ENCODE measurements at regions not wholly inside any gene's neighbourhood (a gene's known extent, or its start where the extent isn't known, plus 50 kb on each side); places are given as distances from the start of the nearest gene placed in this dataset.

DNA sequence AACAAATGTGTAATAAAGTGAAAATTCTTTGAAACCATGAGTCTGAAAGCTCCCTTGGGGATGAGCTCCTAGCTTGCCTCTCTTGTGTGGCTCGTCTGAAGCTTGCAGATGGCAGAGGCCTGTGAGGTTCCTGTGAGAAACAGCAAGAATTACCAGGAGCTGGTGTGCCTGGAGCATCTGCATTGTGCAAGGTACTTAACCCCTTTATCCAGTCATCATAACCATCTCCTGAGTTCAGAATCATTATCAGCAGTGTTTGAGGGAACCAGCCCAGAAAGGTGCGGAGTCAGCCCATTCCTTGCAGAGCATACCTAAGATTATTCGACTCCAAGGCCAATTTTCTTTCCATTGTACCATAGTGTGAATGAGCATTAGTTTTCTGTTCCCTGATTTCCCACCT, 51.7 kb upstream of the TRA2B start:
- no peak for TF ChIP-seq SIN3A (IDR thresholded peaks at IDR 0.05; ENCODE audit: low read depth, low read length)
- TF ChIP-seq MXI1 (IDR thresholded peaks at IDR 0.05; ENCODE audit: low read depth, low read length): no peak
- TF ChIP-seq, protein P1, sequence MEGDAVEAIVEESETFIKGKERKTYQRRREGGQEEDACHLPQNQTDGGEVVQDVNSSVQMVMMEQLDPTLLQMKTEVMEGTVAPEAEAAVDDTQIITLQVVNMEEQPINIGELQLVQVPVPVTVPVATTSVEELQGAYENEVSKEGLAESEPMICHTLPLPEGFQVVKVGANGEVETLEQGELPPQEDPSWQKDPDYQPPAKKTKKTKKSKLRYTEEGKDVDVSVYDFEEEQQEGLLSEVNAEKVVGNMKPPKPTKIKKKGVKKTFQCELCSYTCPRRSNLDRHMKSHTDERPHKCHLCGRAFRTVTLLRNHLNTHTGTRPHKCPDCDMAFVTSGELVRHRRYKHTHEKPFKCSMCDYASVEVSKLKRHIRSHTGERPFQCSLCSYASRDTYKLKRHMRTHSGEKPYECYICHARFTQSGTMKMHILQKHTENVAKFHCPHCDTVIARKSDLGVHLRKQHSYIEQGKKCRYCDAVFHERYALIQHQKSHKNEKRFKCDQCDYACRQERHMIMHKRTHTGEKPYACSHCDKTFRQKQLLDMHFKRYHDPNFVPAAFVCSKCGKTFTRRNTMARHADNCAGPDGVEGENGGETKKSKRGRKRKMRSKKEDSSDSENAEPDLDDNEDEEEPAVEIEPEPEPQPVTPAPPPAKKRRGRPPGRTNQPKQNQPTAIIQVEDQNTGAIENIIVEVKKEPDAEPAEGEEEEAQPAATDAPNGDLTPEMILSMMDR (IDR thresholded peaks at IDR 0.05 in 2 of 3, conservative IDR thresholded peaks at IDR 0.05 in 1 of 3; ENCODE audit: control insufficient read depth in 2 of 3, extremely low read depth in 1 of 3, insufficient read depth in 1 of 3, low read depth in 3 of 3, low read length in 3 of 3): no peak
- TF ChIP-seq PAX5 (IDR thresholded peaks at IDR 0.05; ENCODE audit: borderline replicate concordance, low read depth, low read length): no peak
- no peak for TF ChIP-seq ZBED1 (IDR thresholded peaks at IDR 0.05; ENCODE audit: borderline replicate concordance)
- no peak for TF ChIP-seq CREB1 (IDR thresholded peaks at IDR 0.05; ENCODE audit: low read depth)
- no peak for TF ChIP-seq SREBF1 (IDR thresholded peaks at IDR 0.05; ENCODE audit: low read length)
- no peak for TF ChIP-seq POLR2A (IDR thresholded peaks at IDR 0.05; ENCODE audit: low read depth, low read length)
- no peak for TF ChIP-seq EZH2 (IDR thresholded peaks at IDR 0.05; ENCODE audit: borderline replicate concordance, control insufficient read depth, low read depth, low read length)
- TF ChIP-seq, protein P2, sequence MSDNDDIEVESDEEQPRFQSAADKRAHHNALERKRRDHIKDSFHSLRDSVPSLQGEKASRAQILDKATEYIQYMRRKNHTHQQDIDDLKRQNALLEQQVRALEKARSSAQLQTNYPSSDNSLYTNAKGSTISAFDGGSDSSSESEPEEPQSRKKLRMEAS (IDR thresholded peaks at IDR 0.05; ENCODE audit: low read depth, low read length): no peak
- no peak for TF ChIP-seq CHD2 (IDR thresholded peaks at IDR 0.05; ENCODE audit: borderline replicate concordance, low read depth, low read length)
- no peak for TF ChIP-seq POLR2AphosphoS5 (IDR thresholded peaks at IDR 0.05; ENCODE audit: low read length)
- TF ChIP-seq CEBPB (IDR thresholded peaks at IDR 0.05; ENCODE audit: borderline replicate concordance in 1 of 2, low read depth in 2 of 2, low read length in 2 of 2): no peak
- TF ChIP-seq TCF7 (IDR thresholded peaks at IDR 0.05; ENCODE audit: borderline replicate concordance): no peak

Measured in GM12878 (cell line).